ENCODE measurements at regions not wholly inside any gene's neighbourhood (a gene's known extent, or its start where the extent isn't known, plus 50 kb on each side); places are given as distances from the start of the nearest gene placed in this dataset.
"Not testable (repeated sequence)": the region's sequence is repeated elsewhere in the genome, so short reads cannot be mapped to it uniquely, and the experiment has no call there.

- H3K27ac Mint-ChIP-seq; ATAC-seq; H3K9me3 Mint-ChIP-seq (ENCODE audit: insufficient read depth); H3K36me3 Mint-ChIP-seq (ENCODE audit: low read depth); H3K4me3 Mint-ChIP-seq; DNase-seq; POLR2A ChIA-PET: not testable (repeated sequence)
- Mint-ChIP-seq H3K27me3 (ENCODE audit: low read depth) (peaks cover 13% of the 10 kb centered on the region), H3K4me1 (ENCODE audit: low read depth) (peaks cover 46% of the 10 kb centered on the region)
- CTCF ChIA-PET = interaction anchor here (0.7 to 1.2 kb wide), 2 partner anchors 13 to 364 kb away, joined by 3 to 4 read pairs; no protein-coding TSS in a partner anchor
Observed at GRCh38 chr1:172839639-172840038, 180.7 kb downstream of the FASLG start.

GRCh38 chr1:172843444-172843843, 184.5 kb downstream of the FASLG start:
- no peak overlapping the region for H3K4me3 Mint-ChIP-seq
- POLR2A ChIA-PET = interaction anchor here (0.7 kb wide), 1 partner anchor 52 kb away, joined by 3 read pairs; no protein-coding TSS in a partner anchor
- H3K36me3 Mint-ChIP-seq (ENCODE audit: low read depth) = peaks cover 4% of the 10 kb centered on the region
- H3K27me3 Mint-ChIP-seq (ENCODE audit: low read depth) = peaks cover 11% of the 10 kb centered on the region
- peaks cover 32% of the 10 kb centered on the region for H3K4me1 Mint-ChIP-seq (ENCODE audit: low read depth)
- H3K9me3 Mint-ChIP-seq (ENCODE audit: insufficient read depth) = peaks cover 4% of the 10 kb centered on the region
- no peak overlapping the region for H3K27ac Mint-ChIP-seq
- no peak for ATAC-seq
- no peak for DNase-seq
- CTCF ChIA-PET = interaction anchor here (1.9 kb wide), 1 partner anchor 52 kb away, joined by 5 read pairs; no protein-coding TSS in a partner anchor

GRCh38 chr1:172845371-172845770, 186.5 kb downstream of the FASLG start:
- H3K4me3 Mint-ChIP-seq = no peak overlapping the region
- H3K36me3 Mint-ChIP-seq (ENCODE audit: low read depth) = peaks cover 4% of the 10 kb centered on the region
- peaks cover 4% of the 10 kb centered on the region for H3K9me3 Mint-ChIP-seq (ENCODE audit: insufficient read depth)
- peak overlapping the region; percentile 20 for H3K27ac Mint-ChIP-seq
- peak; percentile 36 for DNase-seq
- ATAC-seq = peak; percentile 69
- peaks cover 19% of the 10 kb centered on the region for H3K4me1 Mint-ChIP-seq (ENCODE audit: low read depth)
- CTCF ChIA-PET = interaction anchor here (0.8 to 2.2 kb wide), 8 partner anchors 18 to 357 kb away, joined by 3 to 9 read pairs (median 4); no protein-coding TSS in a partner anchor
- H3K27me3 Mint-ChIP-seq (ENCODE audit: low read depth) = peaks cover 14% of the 10 kb centered on the region
- POLR2A ChIA-PET = no interaction called here

- DNase-seq (no peak), ATAC-seq (no peak)
- Mint-ChIP-seq H3K4me3 (no peak overlapping the region), H3K9me3 (ENCODE audit: insufficient read depth) (peaks cover 4% of the 10 kb centered on the region), H3K27me3 (ENCODE audit: low read depth) (peaks cover 14% of the 10 kb centered on the region), H3K27ac (peak overlapping the region; percentile 20), H3K36me3 (ENCODE audit: low read depth) (peaks cover 4% of the 10 kb centered on the region), H3K4me1 (ENCODE audit: low read depth) (peaks cover 19% of the 10 kb centered on the region)
- POLR2A ChIA-PET = no interaction called here
- CTCF ChIA-PET = interaction anchor here (0.8 to 2.2 kb wide), 6 partner anchors 19 to 357 kb away, joined by 3 to 9 read pairs (median 4); no protein-coding TSS in a partner anchor
Observed at GRCh38 chr1:172845865-172846264, 187.0 kb downstream of the FASLG start.

GRCh38 chr1:172847814-172848213, 188.9 kb downstream of the FASLG start:
- H3K36me3 Mint-ChIP-seq (ENCODE audit: low read depth); H3K27me3 Mint-ChIP-seq (ENCODE audit: low read depth); DNase-seq; CTCF ChIA-PET; H3K4me3 Mint-ChIP-seq; POLR2A ChIA-PET; H3K9me3 Mint-ChIP-seq (ENCODE audit: insufficient read depth); ATAC-seq; H3K27ac Mint-ChIP-seq: not testable (repeated sequence)
- peaks cover 19% of the 10 kb centered on the region for H3K4me1 Mint-ChIP-seq (ENCODE audit: low read depth)

- peaks cover 4% of the 10 kb centered on the region for H3K9me3 Mint-ChIP-seq (ENCODE audit: insufficient read depth)
- H3K27me3 Mint-ChIP-seq (ENCODE audit: low read depth) = peaks cover 3% of the 10 kb centered on the region
- peaks cover 8% of the 10 kb centered on the region for H3K36me3 Mint-ChIP-seq (ENCODE audit: low read depth)
- H3K4me3 Mint-ChIP-seq = no peak overlapping the region
- CTCF ChIA-PET = interaction anchor here (1.9 kb wide), 1 partner anchor 24 kb away, joined by 5 read pairs; no protein-coding TSS in a partner anchor
- peaks cover 17% of the 10 kb centered on the region for H3K4me1 Mint-ChIP-seq (ENCODE audit: low read depth)
- DNase-seq (no peak), ATAC-seq (no peak)
- POLR2A ChIA-PET = no interaction called here
- H3K27ac Mint-ChIP-seq = no peak overlapping the region
Observed at GRCh38 chr1:172849653-172850052, 190.8 kb downstream of the FASLG start.

GRCh38 chr1:172851077-172851476, 192.2 kb downstream of the FASLG start:
- Mint-ChIP-seq H3K27ac (no peak overlapping the region), H3K27me3 (ENCODE audit: low read depth) (peaks cover 3% of the 10 kb centered on the region), H3K9me3 (ENCODE audit: insufficient read depth) (peaks cover 4% of the 10 kb centered on the region), H3K4me3 (no peak overlapping the region), H3K4me1 (ENCODE audit: low read depth) (peaks cover 7% of the 10 kb centered on the region), H3K36me3 (ENCODE audit: low read depth) (peaks cover 11% of the 10 kb centered on the region)
- ATAC-seq = no peak
- ChIA-PET POLR2A (no interaction called here), CTCF (interaction anchor here (1.0 to 1.9 kb wide), 2 partner anchors 13 to 25 kb away, joined by 3 to 5 read pairs; no protein-coding TSS in a partner anchor)
- no peak for DNase-seq

- Mint-ChIP-seq H3K27ac (no peak overlapping the region), H3K4me3 (no peak overlapping the region), H3K36me3 (ENCODE audit: low read depth) (peaks cover 11% of the 10 kb centered on the region), H3K9me3 (ENCODE audit: insufficient read depth) (peaks cover 4% of the 10 kb centered on the region), H3K27me3 (ENCODE audit: low read depth) (peaks cover 3% of the 10 kb centered on the region), H3K4me1 (ENCODE audit: low read depth) (peaks cover 5% of the 10 kb centered on the region)
- ChIA-PET CTCF (no interaction called here), POLR2A (no interaction called here)
- DNase-seq = no peak
- ATAC-seq = no peak
Observed at GRCh38 chr1:172851856-172852255, 193.0 kb downstream of the FASLG start.

- H3K27ac Mint-ChIP-seq; H3K4me3 Mint-ChIP-seq; H3K36me3 Mint-ChIP-seq (ENCODE audit: low read depth); POLR2A ChIA-PET; H3K9me3 Mint-ChIP-seq (ENCODE audit: insufficient read depth); CTCF ChIA-PET; ATAC-seq; DNase-seq; H3K4me1 Mint-ChIP-seq (ENCODE audit: low read depth); H3K27me3 Mint-ChIP-seq (ENCODE audit: low read depth): not testable (repeated sequence)
Observed at GRCh38 chr1:172855983-172856382, 194.8 kb downstream of the TNFSF18 start.

GRCh38 chr1:172863031-172863430, 187.7 kb downstream of the TNFSF18 start:
- Mint-ChIP-seq H3K9me3 (ENCODE audit: insufficient read depth) (no peaks in the 10 kb centered on the region), H3K27me3 (ENCODE audit: low read depth) (no peaks in the 10 kb centered on the region), H3K4me3 (no peak overlapping the region), H3K27ac (no peak overlapping the region), H3K4me1 (ENCODE audit: low read depth) (peaks cover 7% of the 10 kb centered on the region), H3K36me3 (ENCODE audit: low read depth) (no peaks in the 10 kb centered on the region)
- no peak for DNase-seq
- ChIA-PET CTCF (interaction anchor here (1.4 to 1.6 kb wide), 2 partner anchors 20 to 84 kb away, joined by 3 to 5 read pairs; no protein-coding TSS in a partner anchor), POLR2A (interaction anchor here (0.6 kb wide), 1 partner anchor 37 kb away, joined by 3 read pairs; no protein-coding TSS in a partner anchor)
- no peak for ATAC-seq

- ChIA-PET POLR2A (no interaction called here), CTCF (interaction anchor here (1.1 to 1.5 kb wide), 3 partner anchors 22 to 125 kb away, joined by 3 to 4 read pairs (median 3); no protein-coding TSS in a partner anchor)
- Mint-ChIP-seq H3K27ac (peak overlapping the region; percentile 3), H3K36me3 (ENCODE audit: low read depth) (no peaks in the 10 kb centered on the region), H3K4me3 (no peak overlapping the region), H3K27me3 (ENCODE audit: low read depth) (no peaks in the 10 kb centered on the region), H3K4me1 (ENCODE audit: low read depth) (peaks cover 29% of the 10 kb centered on the region), H3K9me3 (ENCODE audit: insufficient read depth) (no peaks in the 10 kb centered on the region)
- DNase-seq = no peak
- ATAC-seq = peak; percentile 47
Observed at GRCh38 chr1:172867216-172867818, 183.4 kb downstream of the TNFSF18 start.

- H3K4me1 Mint-ChIP-seq (ENCODE audit: low read depth) = peaks cover 42% of the 10 kb centered on the region
- ATAC-seq (peak; percentile 88), DNase-seq (peak; percentile 42)
- ChIA-PET CTCF (interaction anchor here (0.6 to 1.6 kb wide), 3 partner anchors 24 to 331 kb away, joined by 3 to 4 read pairs (median 3); no protein-coding TSS in a partner anchor), POLR2A (interaction anchor here (0.7 kb wide), 1 partner anchor 11 kb away, joined by 3 read pairs; no protein-coding TSS in a partner anchor)
- no peaks in the 10 kb centered on the region for H3K9me3 Mint-ChIP-seq (ENCODE audit: insufficient read depth)
- H3K4me3 Mint-ChIP-seq = no peak overlapping the region
- H3K36me3 Mint-ChIP-seq (ENCODE audit: low read depth) = no peaks in the 10 kb centered on the region
- H3K27ac Mint-ChIP-seq = peak overlapping the region; percentile 50
- no peaks in the 10 kb centered on the region for H3K27me3 Mint-ChIP-seq (ENCODE audit: low read depth)
Observed at GRCh38 chr1:172870901-172871606, 179.7 kb downstream of the TNFSF18 start.

All from activated CD8-positive, alpha-beta T cell treated with anti-CD3 and anti-CD28 coated beads, Interleukin-2, amount 10 ng/mL, durations not matched to agents 7 days and 5 days (primary cell).